IMR-90 (cell line): ENCODE measurements at regions not wholly inside any gene's neighbourhood (a gene's known extent, or its start where the extent isn't known, plus 50 kb on each side); places are given as distances from the start of the nearest gene placed in this dataset.

Experiments
- BHLHE40 ChIP-seq: fragments of 150-350 bp; IDR thresholded peaks from 2 replicates; pipeline ENCODE4 v1.6.1; 2016; ENCODE audit warnings: mild to moderate bottlenecking, low read depth, low read length
- CEBPB ChIP-seq: IDR thresholded peaks from 2 replicates; pipeline ENCODE4 v1.6.1; 2012; ENCODE audit warnings: low read depth, low read length, improper control_type of control experiment
- CTCF ChIP-seq: conservative IDR thresholded peaks from 2 replicates; pipeline ENCODE4 v1.5.1; 2012; ENCODE audit warnings: mild to moderate bottlenecking, low read depth, low read length, improper control_type of control experiment
- MAFK ChIP-seq: IDR thresholded peaks from 2 replicates; pipeline ENCODE4 v1.6.1; 2012; ENCODE audit warnings: low read depth, low read length, improper control_type of control experiment
- NFE2L2 ChIP-seq: fragments of 150-350 bp; IDR thresholded peaks from 2 replicates; pipeline ENCODE4 v1.6.1; 2016; ENCODE audit warnings: low read depth, mild to moderate bottlenecking, low read length
- POLR2A ChIP-seq: IDR thresholded peaks from 2 replicates; pipeline ENCODE4 v1.6.1; 2012; ENCODE audit warnings: mild to moderate bottlenecking, low read depth, low read length

GRCh38 chr18:71441156-71441555 is 1103.0 kb downstream of the CBLN2 start:
- no peak for TF ChIP-seq POLR2A
- TF ChIP-seq CTCF: no peak
- TF ChIP-seq MAFK: no peak
- no peak for TF ChIP-seq NFE2L2
- no peak for TF ChIP-seq CEBPB
- TF ChIP-seq BHLHE40: no peak
